Neural cell (in vitro differentiated cells): ENCODE measurements at regions not wholly inside any gene's neighbourhood (a gene's known extent, or its start where the extent isn't known, plus 50 kb on each side); places are given as distances from the start of the nearest gene placed in this dataset.

Source experiments
- H2AFZ ChIP-seq: fragments of 200-600, 300-800 bp; sonication (generic), shearing (Covaris generic); 2 replicates; pipeline ENCODE4 v1.6.0; 2014; ENCODE audit warnings: low read depth, mild to moderate bottlenecking, antibody characterized with exemption, low read length, moderate library complexity
- H3F3A ChIP-seq: fragments of 200-600 bp; shearing (Covaris generic); 2 replicates; pipeline ENCODE4 v1.6.1; 2016; ENCODE audit warnings: mild to moderate bottlenecking, moderate library complexity, mixed read lengths, antibody characterized with exemption, low read length; ENCODE audit not compliant: insufficient read depth, poor library complexity, severe bottlenecking
- H3K27ac ChIP-seq: fragments of 200-600, 300-800 bp; sonication (generic), shearing (Covaris generic); 2 replicates; pipeline ENCODE4 v1.5.1; 2014; ENCODE audit warnings: mild to moderate bottlenecking, low read length, moderate library complexity
- H3K27me3 ChIP-seq: fragments of 300-800, 200-600 bp; sonication (generic), shearing (Covaris generic); 2 replicates; pipeline ENCODE4 v1.6.0; 2014; ENCODE audit warnings: mild to moderate bottlenecking, low read depth, low read length, moderate library complexity; ENCODE audit not compliant: insufficient read depth
- H3K36me3 ChIP-seq: fragments of 300-800, 200-600 bp; sonication (generic), shearing (Covaris generic); 2 replicates; pipeline ENCODE4 v1.5.1; 2014; ENCODE audit warnings: mild to moderate bottlenecking, antibody characterized with exemption, low read length, moderate library complexity; ENCODE audit not compliant: insufficient read depth
- H3K4me2 ChIP-seq: fragments of 300-800, 200-600 bp; sonication (generic), shearing (Covaris generic); 2 replicates; pipeline ENCODE4 v1.6.0; 2014; ENCODE audit warnings: mild to moderate bottlenecking, low read length
- H3K4me3 ChIP-seq: fragments of 300-800, 200-600 bp; sonication (generic), shearing (Covaris generic); 2 replicates; pipeline ENCODE4 v1.5.1; 2014; ENCODE audit warnings: mild to moderate bottlenecking, low read length, moderate library complexity
- H3K79me2 ChIP-seq: fragments of 200-600 bp; shearing (Covaris generic); replicated peaks from 2 replicates; pipeline ENCODE4 v1.6.0; 2014; ENCODE audit warnings: mild to moderate bottlenecking, low read length, moderate library complexity; ENCODE audit not compliant: insufficient read depth
- H3K9ac ChIP-seq: fragments of 300-800, 200-600 bp; sonication (generic), shearing (Covaris generic); 2 replicates; pipeline ENCODE4 v1.6.1; 2016; ENCODE audit warnings: mild to moderate bottlenecking, low read length, mixed read lengths
- H3K9me2 ChIP-seq: fragments of 200-600 bp; shearing (Covaris generic); 2 replicates; pipeline ENCODE4 v1.6.1; 2016; ENCODE audit warnings: mild to moderate bottlenecking, low read length, mixed read lengths; ENCODE audit not compliant: insufficient read depth
- H3K9me3 ChIP-seq: fragments of 200-600, 300-800 bp; sonication (generic), shearing (Covaris generic); 2 replicates; pipeline ENCODE4 v1.6.1; 2016; ENCODE audit warnings: mild to moderate bottlenecking, mixed run types, low read length, moderate library complexity, mixed read lengths
- H4K20me1 ChIP-seq: fragments of 200-600 bp; shearing (Covaris generic); 2 replicates; pipeline ENCODE4 v1.6.1; 2016; ENCODE audit warnings: mild to moderate bottlenecking, mixed run types; ENCODE audit not compliant: insufficient read depth
- CTCF ChIP-seq: fragments of 450-650 bp; IDR thresholded peaks from 2 replicates; pipeline ENCODE4 v1.5.1; 2014; ENCODE audit warnings: antibody characterized with exemption, mild to moderate bottlenecking, moderate library complexity; ENCODE audit not compliant: poor library complexity, severe bottlenecking
- EP300 ChIP-seq: fragments of 450-650 bp; conservative IDR thresholded peaks from 2 replicates; pipeline ENCODE4 v1.6.1; 2014; ENCODE audit warnings: antibody characterized with exemption, mild to moderate bottlenecking, moderate library complexity; ENCODE audit not compliant: poor library complexity, severe bottlenecking
- EZH2 ChIP-seq: fragments of 200-600, 300-800 bp; shearing (Covaris generic), sonication (generic); IDR thresholded peaks from 2 replicates; pipeline ENCODE4 v1.6.1; 2014; ENCODE audit warnings: antibody characterized with exemption, low read length, borderline replicate concordance, mild to moderate bottlenecking; ENCODE audit not compliant: insufficient read depth, poor library complexity, severe bottlenecking
- MXI1 ChIP-seq: fragments of 450-650 bp; conservative IDR thresholded peaks from 2 replicates; pipeline ENCODE4 v1.6.1; 2014; ENCODE audit warnings: antibody characterized with exemption, mild to moderate bottlenecking; ENCODE audit not compliant: poor library complexity, severe bottlenecking
- POLR2AphosphoS5 ChIP-seq: IDR thresholded peaks from 2 replicates; pipeline ENCODE4 v1.6.1; 2012
- RAD21 ChIP-seq: fragments of 450-650 bp; conservative IDR thresholded peaks from 2 replicates; pipeline ENCODE4 v1.6.1; 2014; ENCODE audit warnings: antibody characterized with exemption, mild to moderate bottlenecking, moderate library complexity
- REST ChIP-seq: IDR thresholded peaks from 2 replicates; pipeline ENCODE4 v1.6.1; 2012; ENCODE audit warnings: borderline replicate concordance
- SMC3 ChIP-seq: fragments of 450-650 bp; conservative IDR thresholded peaks from 2 replicates; pipeline ENCODE4 v1.6.1; 2014; ENCODE audit warnings: antibody characterized with exemption, mild to moderate bottlenecking, moderate library complexity; ENCODE audit not compliant: poor library complexity
- TAF1 ChIP-seq: IDR thresholded peaks from 2 replicates; pipeline ENCODE4 v1.6.1; 2012; ENCODE audit warnings: low read depth

GRCh38 chr19:31906111-31906871, 439.1 kb upstream of the ZNF507 start:
- no peaks in the 10 kb centered on the region for H3K36me3 ChIP-seq
- H3K4me3 ChIP-seq: no peak overlapping the region
- no peak overlapping the region for H3K4me2 ChIP-seq
- H3K27ac ChIP-seq: no peak overlapping the region
- no peak for TF ChIP-seq CTCF
- no peak for TF ChIP-seq TAF1
- TF ChIP-seq EZH2: no peak
- no peak for TF ChIP-seq EP300
- TF ChIP-seq REST: no peak
- TF ChIP-seq POLR2AphosphoS5: no peak
- no peak for TF ChIP-seq RAD21
- no peak for TF ChIP-seq SMC3
- no peak for TF ChIP-seq MXI1
- H3K9me3 ChIP-seq: no peaks in the 10 kb centered on the region
- H4K20me1 ChIP-seq: no peaks in the 10 kb centered on the region
- no peaks in the 10 kb centered on the region for H3K9me2 ChIP-seq
- H2AFZ ChIP-seq: no peak overlapping the region
- H3K27me3 ChIP-seq: no peaks in the 10 kb centered on the region
- H3F3A ChIP-seq: no peaks in the 10 kb centered on the region
- no peak overlapping the region for H3K9ac ChIP-seq
- H3K79me2 ChIP-seq: no peaks in the 10 kb centered on the region

GRCh38 chr19:31907661-31908060, 437.7 kb upstream of the ZNF507 start:
- no peaks in the 10 kb centered on the region for H3K36me3 ChIP-seq
- no peaks in the 10 kb centered on the region for H3K27me3 ChIP-seq
- no peak for TF ChIP-seq CTCF
- TF ChIP-seq EZH2: no peak
- no peak for TF ChIP-seq TAF1
- no peak for TF ChIP-seq RAD21
- no peak for TF ChIP-seq REST
- TF ChIP-seq MXI1: no peak
- TF ChIP-seq SMC3: no peak
- no peak for TF ChIP-seq EP300
- no peak for TF ChIP-seq POLR2AphosphoS5
- no peak overlapping the region for H2AFZ ChIP-seq
- H3K4me3 ChIP-seq: no peak overlapping the region
- no peak overlapping the region for H3K27ac ChIP-seq
- H3K9me3 ChIP-seq: no peaks in the 10 kb centered on the region
- no peaks in the 10 kb centered on the region for H3K79me2 ChIP-seq
- H3F3A ChIP-seq: no peaks in the 10 kb centered on the region
- no peak overlapping the region for H3K9ac ChIP-seq
- H3K4me2 ChIP-seq: no peak overlapping the region
- H4K20me1 ChIP-seq: no peaks in the 10 kb centered on the region
- H3K9me2 ChIP-seq: no peaks in the 10 kb centered on the region
